A673 (cell line): ENCODE measurements at regions not wholly inside any gene's neighbourhood (a gene's known extent, or its start where the extent isn't known, plus 50 kb on each side); places are given as distances from the start of the nearest gene placed in this dataset.

Source experiments
- BruUV-seq: library from RNA; stranded (reverse); fragments of 400-500 nt; replicated peaks from 2 replicates; lab custom pipeline; 2021; lab: Mats Ljungman, UMichigan
- CTCF ChIA-PET: fragments of 300-600 bp; sonication (Branson Sonifier 250); formaldehyde crosslinking; loops from one replicate; lab custom pipeline; 2022; ENCODE audit warnings: antibody characterized with exemption; lab: Charles Lee
- POLR2A ChIA-PET: fragments of 300-600 bp; sonication (Branson Sonifier 250); formaldehyde crosslinking; loops from one replicate; lab custom pipeline; 2022; ENCODE audit warnings: antibody characterized with exemption; ENCODE audit not compliant: low non-redundant PET; lab: Charles Lee
- DNase-seq: peaks from one replicate; pipeline ENCODE4 v3.0.0-alpha.2; 2015; ENCODE audit warnings: low spot score
- H3K27ac ChIP-seq: fragments of 200-600 bp; sonication (generic); 2 replicates; pipeline ENCODE4 v1.5.1; 2016; ENCODE audit warnings: mixed run types, low read depth, mild to moderate bottlenecking, mixed read lengths, antibody characterized with exemption, low read length; ENCODE audit not compliant: poor library complexity, severe bottlenecking
- H3K27me3 ChIP-seq: fragments of 200-600 bp; sonication (generic); replicated peaks from 2 replicates; pipeline ENCODE4 v1.6.1; 2017; ENCODE audit warnings: mixed run types, low read depth, mild to moderate bottlenecking, mixed read lengths, antibody characterized with exemption, low read length; ENCODE audit not compliant: insufficient read depth, poor library complexity
- H3K36me3 ChIP-seq: fragments of 200-600 bp; sonication (generic); 2 replicates; pipeline ENCODE4 v1.6.1; 2016; ENCODE audit warnings: mixed run types, mild to moderate bottlenecking, mixed read lengths, antibody characterized with exemption, low read length; ENCODE audit not compliant: insufficient read depth, poor library complexity, severe bottlenecking
- H3K4me1 ChIP-seq: fragments of 200-600 bp; sonication (generic); 2 replicates; pipeline ENCODE4 v1.6.1; 2017; ENCODE audit warnings: mixed run types, mild to moderate bottlenecking, mixed read lengths, antibody characterized with exemption, low read length; ENCODE audit not compliant: insufficient read depth, poor library complexity, severe bottlenecking
- H3K4me3 ChIP-seq: fragments of 200-600 bp; sonication (generic); 2 replicates; pipeline ENCODE4 v1.5.1; 2016; ENCODE audit warnings: low read depth, mixed run types, mild to moderate bottlenecking, mixed read lengths, low read length; ENCODE audit not compliant: poor library complexity, severe bottlenecking
- H3K9me3 ChIP-seq: fragments of 200-600 bp; sonication (generic); 2 replicates; pipeline ENCODE4 v1.6.1; 2016; ENCODE audit warnings: mixed run types, low read depth, mild to moderate bottlenecking, mixed read lengths, antibody characterized with exemption, low read length; ENCODE audit not compliant: poor library complexity, severe bottlenecking
- EZH2 ChIP-seq: fragments of 200-600 bp; sonication (generic); IDR thresholded peaks from 2 replicates; pipeline ENCODE4 v1.6.1; 2017; ENCODE audit warnings: borderline replicate concordance, low read depth, mild to moderate bottlenecking, mixed read lengths, antibody characterized with exemption, low read length; ENCODE audit not compliant: poor library complexity, severe bottlenecking
- intact Hi-C: fragments of 100-400 bp; cut with micrococcal nuclease; formaldehyde crosslinking; loops from one replicate; pipeline ENCODE4 v1.10.0; 2022; ENCODE audit not compliant: unreplicated experiment
- TF ChIP-seq, protein P1 (sequence below): fragments of 300-800, 200-600 bp; sonication (generic); conservative IDR thresholded peaks from 2 replicates; pipeline ENCODE4 v1.5.1; 2017; ENCODE audit warnings: low read depth, mild to moderate bottlenecking, antibody characterized with exemption, low read length, moderate library complexity, mixed read lengths

DNA sequence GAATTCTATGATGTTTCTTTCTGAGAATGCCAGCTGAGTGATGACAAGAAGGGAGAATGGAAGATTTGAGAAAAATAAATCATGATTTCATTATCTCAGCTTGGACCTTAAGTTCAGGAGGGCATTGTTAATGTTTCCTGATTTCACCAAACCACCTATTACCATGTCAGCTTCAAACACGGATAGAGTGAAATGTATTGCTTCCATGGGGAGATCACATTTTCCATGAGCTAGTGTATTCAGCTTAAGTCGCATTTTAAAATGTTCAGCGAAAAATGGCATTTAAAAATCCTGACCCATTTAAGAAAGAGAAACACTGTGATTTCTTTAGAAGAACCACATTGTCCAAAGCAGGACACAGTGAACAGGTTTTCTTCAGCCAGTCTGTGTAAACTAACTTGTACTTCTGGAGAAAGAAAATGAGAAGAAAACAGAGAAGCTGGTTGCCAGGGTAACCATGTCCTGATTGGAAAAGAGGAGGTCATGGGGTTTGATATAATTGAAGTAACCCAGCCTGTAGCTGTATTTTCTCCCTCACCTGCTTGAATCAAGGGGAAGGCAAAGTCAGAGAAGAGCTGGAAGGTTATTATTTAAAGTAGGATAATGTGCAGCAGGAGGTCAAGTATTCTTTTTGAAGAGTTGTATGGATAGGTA, 684.1 kb upstream of the NRSN1 start:
- no peaks in the 10 kb centered on the region for H3K9me3 ChIP-seq
- POLR2A ChIA-PET: no interaction called here
- CTCF ChIA-PET: no interaction called here
- DNase-seq: no peak
- H3K4me3 ChIP-seq: no peak overlapping the region
- H3K4me1 ChIP-seq: no peaks in the 10 kb centered on the region
- no peaks in the 10 kb centered on the region for H3K27me3 ChIP-seq
- TF ChIP-seq EZH2: no peak
- TF ChIP-seq, protein P1, sequence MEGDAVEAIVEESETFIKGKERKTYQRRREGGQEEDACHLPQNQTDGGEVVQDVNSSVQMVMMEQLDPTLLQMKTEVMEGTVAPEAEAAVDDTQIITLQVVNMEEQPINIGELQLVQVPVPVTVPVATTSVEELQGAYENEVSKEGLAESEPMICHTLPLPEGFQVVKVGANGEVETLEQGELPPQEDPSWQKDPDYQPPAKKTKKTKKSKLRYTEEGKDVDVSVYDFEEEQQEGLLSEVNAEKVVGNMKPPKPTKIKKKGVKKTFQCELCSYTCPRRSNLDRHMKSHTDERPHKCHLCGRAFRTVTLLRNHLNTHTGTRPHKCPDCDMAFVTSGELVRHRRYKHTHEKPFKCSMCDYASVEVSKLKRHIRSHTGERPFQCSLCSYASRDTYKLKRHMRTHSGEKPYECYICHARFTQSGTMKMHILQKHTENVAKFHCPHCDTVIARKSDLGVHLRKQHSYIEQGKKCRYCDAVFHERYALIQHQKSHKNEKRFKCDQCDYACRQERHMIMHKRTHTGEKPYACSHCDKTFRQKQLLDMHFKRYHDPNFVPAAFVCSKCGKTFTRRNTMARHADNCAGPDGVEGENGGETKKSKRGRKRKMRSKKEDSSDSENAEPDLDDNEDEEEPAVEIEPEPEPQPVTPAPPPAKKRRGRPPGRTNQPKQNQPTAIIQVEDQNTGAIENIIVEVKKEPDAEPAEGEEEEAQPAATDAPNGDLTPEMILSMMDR: no peak
- no TSS peak for BruUV-seq
- H3K36me3 ChIP-seq: no peaks in the 10 kb centered on the region
- H3K27ac ChIP-seq: no peak overlapping the region
- intact Hi-C loops: no loop called here

DNA sequence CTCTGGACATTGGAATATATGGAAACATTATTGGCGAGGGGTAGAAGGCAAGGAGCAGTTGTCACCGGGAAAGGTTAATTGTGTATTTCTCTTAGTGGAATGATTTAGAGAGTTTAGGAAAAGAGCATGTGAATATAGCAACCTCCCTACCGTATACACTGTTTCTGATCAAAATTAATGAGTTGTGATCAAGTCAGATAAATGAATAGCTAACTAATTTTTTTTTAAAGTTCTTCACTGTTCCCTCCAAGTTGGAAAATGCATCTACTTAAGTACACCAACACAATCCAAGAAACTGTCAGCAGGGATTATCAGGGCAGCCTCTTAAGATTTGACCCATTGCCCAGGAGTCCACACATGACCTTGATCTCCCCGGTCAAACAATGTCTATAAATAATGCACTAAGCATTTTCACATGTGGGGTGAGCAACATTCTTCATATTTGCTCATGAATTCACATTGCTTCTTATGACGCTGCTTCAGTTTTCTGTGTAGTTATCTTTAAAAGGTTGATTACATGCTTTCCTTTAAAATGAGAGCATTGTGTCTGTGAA, 680.8 kb upstream of the NRSN1 start:
- DNase-seq: no peak
- H3K27ac ChIP-seq: no peak overlapping the region
- intact Hi-C loops: no loop called here
- POLR2A ChIA-PET: no interaction called here
- no peak overlapping the region for H3K4me3 ChIP-seq
- H3K27me3 ChIP-seq: no peaks in the 10 kb centered on the region
- H3K9me3 ChIP-seq: no peaks in the 10 kb centered on the region
- TF ChIP-seq EZH2: no peak
- TF ChIP-seq, protein P1: no peak
- no TSS peak for BruUV-seq
- CTCF ChIA-PET: no interaction called here
- no peaks in the 10 kb centered on the region for H3K36me3 ChIP-seq
- no peaks in the 10 kb centered on the region for H3K4me1 ChIP-seq

DNA sequence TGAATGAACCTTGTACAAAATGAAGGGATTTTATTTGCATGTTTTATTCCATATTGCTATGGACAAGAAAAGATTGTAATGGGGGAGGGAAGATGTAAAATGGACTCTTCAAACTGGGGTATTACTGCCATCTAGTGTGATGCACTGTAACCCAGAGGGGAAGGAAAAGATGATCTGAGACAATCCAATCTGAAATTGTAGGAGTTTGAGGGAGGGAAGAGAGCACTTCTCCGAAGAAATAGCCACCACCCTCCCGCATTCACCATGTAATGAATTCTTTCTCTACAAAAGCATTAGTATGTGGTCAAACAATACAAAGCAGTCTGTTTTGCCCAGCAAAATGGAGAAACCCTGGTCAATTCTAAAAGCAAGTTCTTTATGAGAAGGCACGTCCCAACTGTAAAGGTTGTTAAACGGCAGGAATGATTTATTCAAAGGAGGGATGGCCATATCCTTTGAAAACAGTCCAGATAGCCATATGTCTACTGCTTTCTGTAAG, 679.5 kb upstream of the NRSN1 start:
- ChIA-PET POLR2A (interaction anchor here (0.5 kb wide), 1 partner anchor 7 kb away, joined by 4 read pairs; no protein-coding TSS in a partner anchor), CTCF (no interaction called here)
- H3K36me3 ChIP-seq: no peaks in the 10 kb centered on the region
- TF ChIP-seq EZH2: no peak
- TF ChIP-seq, protein P1: peak; percentile 69
- DNase-seq: peak; percentile 70
- H3K27me3 ChIP-seq: no peaks in the 10 kb centered on the region
- no peak overlapping the region for H3K27ac ChIP-seq
- intact Hi-C loops: no loop called here
- H3K9me3 ChIP-seq: no peaks in the 10 kb centered on the region
- no peak overlapping the region for H3K4me3 ChIP-seq
- BruUV-seq: no TSS peak
- no peaks in the 10 kb centered on the region for H3K4me1 ChIP-seq
